Liver (tissue), 3 donors: ENCODE measurements at regions not wholly inside any gene's neighbourhood (a gene's known extent, or its start where the extent isn't known, plus 50 kb on each side); places are given as distances from the start of the nearest gene placed in this dataset.

Experiments used
- CTCF ChIP-seq: fragments of 150-350 bp; IDR thresholded peaks from 2 replicates; pipeline ENCODE4 v1.5.1; 2017; ENCODE audit warnings: improper control_type of control experiment, low read depth, low read length; ENCODE audit not compliant: missing input control
- MAX ChIP-seq: IDR thresholded peaks from 2 replicates; pipeline ENCODE4 v1.6.1; 2016; ENCODE audit warnings: antibody characterized with exemption
- SP1 ChIP-seq: IDR thresholded peaks from 2 replicates; pipeline ENCODE4 v1.6.1; 2018; ENCODE audit warnings: antibody characterized with exemption, mild to moderate bottlenecking
- donor health status: healthy.
- donor health status: healthy.

GRCh38 chr1:185438936-185439335, 121.9 kb upstream of the IVNS1ABP start:
- no peak for TF ChIP-seq CTCF
- TF ChIP-seq SP1 = no peak
- no peak for TF ChIP-seq MAX
